Activated CD4-positive, alpha-beta T cell treated with anti-CD3 and anti-CD28 coated beads, Interleukin-2, Interleukin-4, amounts not matched to agents 100 ng/mL and 50 ng/mL, durations not matched to agents 16 hours and 8 hours (primary cell): ENCODE measurements at regions not wholly inside any gene's neighbourhood (a gene's known extent, or its start where the extent isn't known, plus 50 kb on each side); places are given as distances from the start of the nearest gene placed in this dataset.
"Not testable (repeated sequence)": the region's sequence is repeated elsewhere in the genome, so short reads cannot be mapped to it uniquely, and the experiment has no call there.

Source experiments
- DNase-seq: peaks from one replicate; pipeline ENCODE4 v3.0.0-alpha.2; 2020; ENCODE audit warnings: low spot score

DNA sequence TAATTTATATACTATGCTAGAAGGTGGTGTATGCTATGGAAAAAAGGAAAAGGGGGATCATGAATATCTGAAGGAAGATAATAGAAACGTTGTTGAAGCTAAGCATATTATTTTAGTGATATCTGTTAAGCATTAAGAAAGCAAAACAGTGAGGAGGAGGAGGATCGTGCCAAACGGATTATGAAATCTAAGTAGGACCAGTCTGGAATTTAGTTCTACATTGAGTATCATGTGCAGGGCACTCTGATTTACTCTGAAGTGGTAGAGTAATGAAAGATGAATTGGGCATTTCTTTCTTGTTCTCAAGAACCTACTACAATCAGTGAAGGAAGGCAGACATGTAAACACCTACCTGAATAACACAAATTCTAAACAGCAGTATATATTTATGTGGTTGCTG is 195.3 kb downstream of the CYB561 start:
- no peak for DNase-seq

DNA sequence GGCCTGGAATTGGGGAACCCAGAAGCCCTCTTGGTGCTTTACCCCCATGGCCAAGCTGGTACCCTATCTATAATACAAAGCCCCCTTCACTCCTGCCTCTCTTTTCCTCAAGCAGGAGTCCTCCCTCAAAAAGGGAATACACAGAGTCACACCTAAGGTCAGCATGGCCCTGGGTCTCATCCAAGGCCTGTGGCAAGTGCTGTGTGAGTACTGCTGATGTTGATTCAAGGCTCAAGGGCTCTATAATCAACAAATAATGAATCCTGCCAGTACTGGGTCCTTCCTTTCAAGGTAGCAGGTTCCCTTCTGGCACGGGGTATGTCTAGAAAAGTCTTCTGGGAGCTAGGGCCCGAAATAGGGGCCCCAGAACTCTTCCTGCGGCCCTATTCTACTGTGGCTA is 187.3 kb downstream of the CYB561 start:
- no peak for DNase-seq

DNA sequence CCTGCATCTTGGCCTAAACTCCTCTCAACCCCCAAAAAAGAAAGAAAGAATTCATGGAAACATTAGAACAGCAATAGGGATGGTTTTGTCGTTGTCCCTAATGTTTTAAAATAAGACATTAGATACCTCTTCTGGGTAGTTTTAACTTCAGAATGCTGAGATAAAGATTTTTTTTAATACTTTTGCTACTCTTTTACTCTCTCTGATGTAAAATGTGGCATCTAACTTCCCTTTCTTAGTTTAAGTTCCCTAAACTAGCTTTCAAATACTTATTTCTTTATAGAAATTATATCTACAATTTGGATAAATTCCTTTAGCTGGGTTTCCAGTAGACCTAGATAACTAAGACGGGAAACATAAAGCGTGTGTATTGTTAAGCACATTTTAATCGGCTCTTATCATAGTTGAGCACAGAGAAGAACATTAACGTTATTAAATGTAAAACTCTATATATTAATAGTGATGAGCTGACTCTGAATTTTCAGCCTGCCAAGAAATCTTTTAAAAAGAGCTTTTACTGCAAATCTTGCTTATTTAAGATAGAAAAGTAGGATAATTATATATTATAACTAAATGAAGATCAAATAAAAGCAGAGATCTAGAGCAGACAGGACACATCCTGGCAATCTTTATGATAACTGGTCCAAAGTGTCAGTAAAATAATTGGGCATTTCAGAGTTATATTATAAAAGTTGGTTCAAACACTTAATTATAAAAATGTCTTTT is 183.2 kb downstream of the CYB561 start:
- no peak for DNase-seq

DNA sequence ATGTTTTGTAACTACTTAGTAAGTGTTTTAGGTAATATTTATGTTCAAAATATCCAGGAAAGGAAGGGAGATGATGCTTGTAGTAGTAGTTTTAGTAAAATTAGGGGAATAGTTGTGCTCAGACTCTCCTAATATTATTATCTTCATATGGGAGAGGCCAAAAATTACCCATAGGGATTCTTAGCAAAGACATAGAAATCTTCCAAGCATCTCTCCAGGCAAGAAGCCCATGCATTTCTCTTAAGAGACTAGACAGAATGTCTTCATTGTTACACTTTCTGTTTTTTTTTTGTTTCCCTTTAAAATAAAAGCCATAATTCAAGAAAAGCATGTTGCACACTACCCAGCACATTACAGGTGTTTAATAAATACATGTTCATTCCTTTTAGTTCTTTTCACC is 180.6 kb downstream of the CYB561 start:
- no peak for DNase-seq

DNA sequence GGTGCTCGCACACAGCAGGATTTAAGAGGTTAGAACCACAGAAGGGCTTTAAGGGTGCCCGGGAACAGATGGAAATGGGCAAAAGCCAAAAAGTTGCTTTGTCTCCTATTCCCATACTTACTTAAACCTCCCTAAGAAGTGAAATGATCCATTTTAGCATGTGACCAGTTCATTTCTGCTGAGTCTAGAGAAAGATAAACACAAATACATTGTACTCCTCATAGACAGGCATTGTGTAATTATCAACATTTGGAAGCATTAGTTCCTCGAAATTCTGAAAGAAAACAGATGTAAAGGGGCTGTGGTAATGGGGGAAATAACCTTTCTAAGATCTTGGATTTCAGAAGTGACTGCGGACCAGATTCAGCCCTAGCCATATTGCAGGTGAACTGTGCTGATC is 178.3 kb downstream of the CYB561 start:
- no peak for DNase-seq

DNA sequence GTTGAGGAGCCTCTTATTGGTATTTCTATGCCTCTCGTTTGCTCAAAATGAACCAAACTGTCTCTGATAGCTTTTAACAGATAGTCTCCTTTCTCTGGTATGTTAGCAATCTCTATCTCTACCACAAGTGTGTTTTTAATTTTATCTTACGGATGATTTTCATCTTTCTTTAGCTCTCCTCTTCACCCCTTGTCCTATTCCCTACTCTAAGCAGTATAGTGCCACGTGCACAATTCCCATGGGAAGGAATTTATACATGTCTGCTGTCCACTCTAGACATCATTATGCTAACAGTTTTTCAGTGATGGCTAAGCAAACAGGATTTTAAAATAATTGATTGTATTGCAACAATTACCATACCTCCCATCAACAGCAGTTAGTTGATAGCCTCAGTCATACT is 177.3 kb downstream of the CYB561 start:
- no peak for DNase-seq

DNA sequence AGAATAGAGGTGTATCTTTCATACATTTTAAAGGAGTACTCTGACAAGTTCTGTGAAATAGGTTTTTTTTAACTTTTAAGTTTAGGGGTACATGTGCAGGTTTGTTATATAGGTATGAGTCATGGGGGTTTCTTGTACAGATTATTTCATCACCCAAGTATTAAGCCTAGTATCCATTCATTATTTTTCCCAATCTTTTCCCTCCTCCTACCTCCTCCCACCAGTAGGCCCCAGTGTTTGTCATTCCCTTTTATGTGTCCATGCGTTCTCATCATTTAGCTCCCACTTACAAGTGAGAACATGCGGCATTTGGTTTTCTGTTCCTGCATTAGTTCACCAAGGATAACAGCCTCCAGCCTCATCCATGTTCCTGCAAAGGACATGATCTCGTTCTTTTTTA is 175.5 kb downstream of the CYB561 start:
- no peak for DNase-seq

DNA sequence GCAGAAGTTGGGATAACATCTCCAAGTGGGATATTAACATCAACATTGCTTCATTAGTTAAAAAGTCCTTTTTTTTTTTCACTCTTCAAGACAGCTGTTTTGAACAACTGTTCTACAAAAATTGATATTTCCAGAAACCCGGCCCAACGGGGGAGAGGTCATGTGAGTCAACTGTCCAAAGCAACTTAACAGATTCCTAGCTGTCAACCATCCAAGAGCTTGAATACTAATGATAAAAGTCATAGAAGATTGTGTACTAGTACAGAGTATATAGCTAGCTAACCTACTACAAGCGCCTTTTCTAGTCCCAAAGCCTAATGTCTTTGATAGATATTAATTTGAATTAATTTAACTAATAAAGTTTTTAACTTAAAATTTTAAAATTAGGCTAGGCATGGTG is 172.0 kb downstream of the CYB561 start:
- no peak for DNase-seq

DNA sequence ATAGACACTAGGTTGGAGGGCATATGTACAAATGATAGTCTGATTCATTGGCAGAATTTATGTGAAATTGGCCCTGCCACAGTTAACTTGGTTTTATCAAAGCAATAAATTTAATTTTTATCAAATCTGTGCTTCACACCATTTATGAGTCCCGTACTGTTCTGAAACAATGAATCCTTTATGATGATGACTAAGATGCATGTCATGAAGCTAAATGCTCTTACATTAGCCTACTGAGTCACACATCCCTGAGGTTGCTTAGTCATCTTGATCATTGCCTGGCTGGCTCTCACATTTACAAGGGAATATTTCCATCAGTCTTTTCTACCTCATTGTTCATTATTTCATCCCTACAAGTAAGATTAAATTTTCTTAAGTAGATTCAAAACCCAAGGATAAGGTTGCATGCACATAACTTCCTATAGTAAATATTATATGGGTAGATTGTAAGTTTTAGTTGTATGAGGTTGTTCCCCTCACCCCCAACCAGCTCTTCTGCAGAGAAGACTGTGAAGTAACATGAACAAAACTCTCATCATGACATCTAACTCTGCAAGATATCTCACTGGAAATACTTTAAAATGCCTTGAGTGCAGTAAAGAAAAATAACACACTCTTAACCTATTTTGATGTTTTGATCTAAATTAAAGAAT is 170.7 kb downstream of the CYB561 start:
- peak; percentile 59 for DNase-seq

DNA sequence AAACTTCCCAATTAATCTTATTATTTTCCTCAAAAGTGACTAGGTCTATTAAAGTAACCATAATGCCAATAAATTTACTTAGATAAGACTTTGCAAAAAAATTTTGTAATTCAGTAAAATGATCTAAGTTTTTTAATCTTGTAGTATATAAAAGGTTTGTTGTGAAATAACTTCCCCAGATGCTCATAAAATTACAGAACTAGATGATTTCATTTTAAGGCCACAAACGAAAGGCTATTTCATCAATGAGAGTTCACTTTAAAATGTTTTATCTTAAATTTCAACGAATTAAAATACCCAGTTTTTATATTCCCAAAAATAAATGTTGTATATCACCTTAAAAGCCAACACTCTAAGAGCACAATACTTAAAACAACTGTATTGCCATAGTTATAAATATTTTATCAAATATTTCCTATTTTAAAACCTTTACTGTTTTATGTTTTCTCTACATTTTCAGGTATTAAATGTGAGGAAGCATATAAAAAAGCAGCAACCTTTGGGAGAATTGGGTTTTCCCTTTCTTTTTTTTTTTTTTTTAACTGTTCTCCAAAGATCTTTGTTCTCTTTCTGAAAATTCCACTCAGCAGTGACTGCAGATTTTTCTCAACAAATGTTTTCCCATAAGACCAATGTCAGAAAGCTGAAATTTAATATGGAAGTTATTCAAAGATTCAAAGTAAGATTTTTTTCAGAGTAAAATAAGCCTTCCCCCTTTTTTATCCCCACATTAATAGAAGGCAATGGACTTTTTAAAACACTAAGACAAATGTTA is 169.9 kb downstream of the CYB561 start:
- no peak for DNase-seq

DNA sequence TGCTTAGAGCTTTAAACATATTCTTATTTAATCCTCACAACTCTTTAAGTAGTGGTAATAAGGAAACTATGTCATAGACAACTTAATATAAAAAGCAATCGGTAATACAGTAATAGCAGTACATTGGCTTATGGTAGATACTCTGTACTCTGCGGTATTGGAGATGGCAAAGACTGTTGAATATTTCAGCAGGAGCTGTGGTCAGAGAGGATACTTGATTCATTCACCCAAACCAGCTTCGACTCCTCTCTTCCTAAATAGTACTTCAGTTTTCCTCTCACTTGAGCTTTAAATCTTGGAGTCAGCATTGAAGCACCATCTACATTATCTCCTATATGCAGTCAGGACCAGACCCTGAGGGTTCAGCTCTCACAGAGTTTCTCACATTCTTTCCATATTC is 169.3 kb downstream of the CYB561 start:
- no peak for DNase-seq

DNA sequence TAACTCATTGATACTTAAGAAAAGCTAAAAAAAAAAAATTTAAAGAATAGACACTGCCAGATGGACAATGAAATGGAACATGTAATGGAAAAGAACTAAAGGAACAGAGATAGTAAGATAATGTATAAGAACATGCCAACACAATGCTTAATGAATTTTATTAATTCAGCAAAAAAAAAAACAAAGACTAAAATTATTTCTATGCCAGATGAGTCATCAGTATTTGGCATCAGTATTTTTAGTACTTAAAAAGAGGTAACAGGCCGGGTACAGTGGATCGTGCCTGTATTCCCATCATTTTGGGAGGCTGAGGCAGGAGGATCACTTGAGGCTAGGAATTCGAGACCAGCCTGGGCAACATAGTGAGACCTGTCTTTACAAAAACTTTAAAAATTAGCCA is 168.5 kb downstream of the CYB561 start:
- DNase-seq, result no peak

DNA sequence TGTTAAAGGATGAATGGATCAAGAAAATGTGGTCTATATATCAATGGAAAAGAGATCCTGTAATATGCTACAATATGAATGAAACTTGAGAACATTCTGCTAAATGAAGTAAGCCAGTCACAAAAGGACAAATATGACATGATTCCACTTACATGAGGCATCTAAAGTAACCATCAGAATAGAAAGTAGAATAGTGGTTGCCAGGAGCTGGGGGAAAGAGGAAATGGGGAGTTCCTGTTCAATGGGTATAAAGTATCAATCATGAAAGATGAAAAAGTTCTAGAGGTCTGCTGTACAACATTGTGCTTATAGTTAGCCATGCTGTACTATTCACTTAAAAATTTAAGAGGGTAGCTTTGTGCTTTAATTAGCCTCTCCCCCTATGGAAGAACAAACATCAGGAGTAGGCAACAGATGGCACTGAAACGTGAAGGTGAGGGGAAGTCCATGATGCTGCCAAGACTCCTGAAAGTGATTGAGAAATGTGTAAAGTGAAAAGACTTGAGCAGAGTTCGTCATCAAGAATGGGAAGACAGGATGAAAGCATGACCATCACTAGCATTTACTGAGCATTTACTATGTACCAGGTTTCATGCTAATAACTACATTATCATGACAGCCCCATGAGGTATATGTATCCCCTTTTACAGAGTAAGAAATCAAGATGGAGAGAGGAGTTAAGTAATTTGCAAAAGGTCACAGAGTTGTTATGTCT is 167.2 kb downstream of the CYB561 start:
- no peak for DNase-seq

DNA sequence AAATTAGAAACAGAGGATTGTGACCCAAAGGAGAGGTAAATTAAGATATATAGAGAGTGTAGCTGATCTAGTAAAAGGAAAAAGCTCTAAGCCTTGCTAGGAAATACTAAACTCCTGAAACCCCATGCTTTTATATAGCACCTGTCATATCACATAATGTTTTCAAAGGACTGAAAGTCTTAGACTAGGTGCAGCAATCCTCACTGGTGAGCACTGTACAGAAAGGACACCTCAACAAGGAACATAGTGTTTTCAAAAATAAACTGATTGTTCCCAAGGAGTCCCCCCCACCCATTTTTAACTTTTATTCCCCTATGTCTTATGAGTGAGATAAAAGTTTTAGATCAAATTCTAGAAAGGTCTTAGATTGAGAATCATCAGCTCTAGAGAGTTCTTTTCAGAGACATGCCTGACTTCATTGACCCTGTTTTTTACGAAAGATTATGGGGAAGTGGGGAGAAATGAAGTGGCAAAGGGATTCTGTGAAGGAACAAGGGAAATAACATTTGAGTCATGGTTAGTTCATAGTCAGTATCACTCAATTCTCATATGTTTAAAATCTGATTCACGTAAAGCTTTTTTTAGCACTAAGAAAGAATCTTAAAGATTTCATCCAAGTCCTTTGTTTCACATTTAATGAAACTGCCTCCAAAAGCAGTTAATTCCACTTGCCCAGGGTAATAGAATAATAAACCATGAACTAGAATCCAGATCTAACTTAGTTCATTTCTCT is 166.4 kb downstream of the CYB561 start:
- peak; percentile 24 for DNase-seq

DNA sequence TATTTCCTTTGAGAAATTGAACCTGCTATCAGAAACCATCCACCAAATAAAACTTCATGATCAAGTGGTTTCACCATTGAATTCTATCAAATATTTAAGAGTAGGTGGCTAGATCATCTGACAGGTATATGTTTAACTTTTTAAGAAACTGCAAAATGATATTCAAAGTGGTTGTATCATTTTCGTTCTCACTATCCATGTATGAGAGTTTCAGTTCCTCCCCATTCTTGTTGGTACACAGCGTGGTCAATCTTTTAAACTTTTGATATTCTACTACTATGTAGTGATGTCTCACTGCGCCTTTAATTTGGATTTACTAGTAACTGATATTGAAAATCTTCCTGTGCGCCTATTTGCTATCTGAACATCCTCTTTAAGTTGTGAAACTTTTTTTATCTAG is 163.7 kb downstream of the CYB561 start:
- DNase-seq, result no peak

DNA sequence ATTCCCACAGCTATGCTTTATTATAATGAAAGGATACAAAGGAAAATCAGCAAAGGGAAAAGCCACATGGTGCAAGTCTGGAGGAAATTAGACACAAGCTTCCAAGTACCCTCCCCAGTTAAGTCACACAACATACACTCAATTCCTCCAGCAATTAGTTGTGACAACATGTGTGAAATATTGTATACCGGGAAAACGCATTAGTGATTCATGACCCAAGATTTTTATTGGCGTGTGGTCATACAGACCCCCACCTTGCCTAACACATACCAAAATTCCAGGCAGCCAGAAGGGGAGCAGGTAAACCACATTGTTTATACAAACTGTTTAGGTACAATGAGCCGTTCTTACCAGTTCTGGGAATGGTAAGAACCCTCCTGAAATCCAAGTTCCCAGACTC is 160.6 kb downstream of the CYB561 start:
- DNase-seq, result no peak

DNA sequence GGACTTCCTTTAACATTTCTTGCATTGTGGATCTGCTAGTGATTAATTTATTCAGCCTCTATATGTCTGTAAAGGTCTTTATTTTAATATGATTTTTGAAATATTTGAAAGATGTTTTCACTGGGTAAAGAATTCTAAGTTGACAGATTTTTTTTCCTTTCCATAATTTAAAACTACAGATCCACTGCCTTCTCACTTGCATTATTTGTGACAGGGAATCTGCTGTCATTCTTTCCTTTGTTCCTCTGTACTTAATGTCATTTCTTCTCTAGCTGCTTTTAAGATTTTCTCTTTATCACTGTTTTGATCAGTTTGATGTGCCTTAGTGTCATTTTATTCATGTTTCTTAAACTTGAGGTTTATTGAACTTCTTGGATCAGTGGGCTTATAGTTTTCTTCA is 159.9 kb downstream of the CYB561 start:
- DNase-seq, result no peak

DNA sequence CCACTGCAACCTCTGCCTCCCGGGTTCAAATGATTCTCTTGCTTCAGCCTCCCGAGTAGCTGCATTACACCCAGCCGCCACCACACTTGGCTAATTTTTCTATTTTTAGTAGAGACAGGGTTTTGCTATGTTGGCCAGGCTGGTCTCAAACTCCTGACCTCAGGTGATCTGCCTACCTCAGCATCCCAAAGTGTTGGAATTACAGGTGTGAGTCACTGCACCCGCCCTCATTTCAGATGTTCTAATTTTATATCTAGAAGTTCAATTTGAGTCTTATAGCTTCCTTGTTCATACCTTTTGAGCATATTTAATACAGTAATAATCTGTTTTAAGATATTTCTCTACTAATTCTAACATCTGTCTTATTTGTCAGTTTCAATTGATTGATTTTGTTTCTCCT is 159.1 kb downstream of the CYB561 start:
- not testable (repeated sequence) for DNase-seq

DNA sequence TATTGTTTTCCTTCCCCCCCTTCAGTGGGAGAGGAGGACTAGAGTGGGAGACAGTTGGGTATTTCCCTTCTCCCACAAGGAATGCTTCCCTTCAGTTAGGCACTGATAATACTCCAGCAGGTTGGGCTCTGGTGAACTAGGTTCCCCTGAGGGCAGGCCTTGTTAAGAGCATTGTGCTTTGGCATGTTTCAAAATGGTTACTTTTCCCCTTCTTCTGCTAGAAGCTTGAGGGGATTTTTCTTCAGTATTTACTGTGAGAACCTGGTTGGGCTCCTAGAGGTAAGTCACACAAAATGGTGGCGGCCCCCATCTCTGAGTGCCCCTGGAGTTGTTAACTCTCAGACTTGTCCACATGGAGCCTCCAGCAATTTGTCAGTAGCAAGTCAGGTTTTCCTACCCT is 156.2 kb downstream of the CYB561 start:
- no peak for DNase-seq

DNA sequence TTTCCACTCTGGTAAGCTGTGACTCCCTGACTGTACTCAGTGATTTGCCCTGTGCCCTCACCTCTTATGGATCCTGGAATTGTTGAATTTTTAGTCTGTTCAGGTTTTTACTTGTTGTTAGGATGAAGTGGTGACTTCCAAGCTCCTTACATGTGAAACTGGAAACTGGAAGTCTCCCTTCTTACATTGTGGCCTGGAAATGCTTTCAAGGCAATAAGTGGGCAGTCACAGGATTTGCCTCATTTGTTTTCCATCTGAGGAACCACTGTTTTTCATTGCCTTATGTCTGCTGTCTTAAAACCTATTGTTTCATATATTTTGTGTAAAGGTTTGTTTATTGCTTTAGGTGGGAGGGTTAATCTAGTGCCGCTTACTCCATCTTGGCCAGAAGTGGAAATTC is 155.8 kb downstream of the CYB561 start:
- DNase-seq, result no peak

DNA sequence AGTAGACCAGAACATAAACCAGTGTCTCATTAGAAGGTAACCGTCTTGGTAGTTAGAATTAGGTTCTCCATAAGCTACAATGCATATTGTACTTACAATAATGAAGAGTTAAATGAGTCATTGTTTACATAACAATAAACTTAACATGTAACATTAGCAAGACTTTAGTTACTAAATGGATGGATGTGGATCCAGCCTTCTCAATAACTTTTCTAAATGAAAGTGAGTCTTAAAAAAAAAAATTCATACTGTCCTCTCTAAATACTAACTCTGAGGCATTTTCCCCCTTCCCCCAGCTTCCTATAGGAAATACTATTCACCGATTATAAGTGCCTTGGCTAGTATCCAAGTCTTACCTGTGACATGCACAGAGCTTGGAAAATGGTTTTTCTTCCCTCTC is 155.3 kb downstream of the CYB561 start:
- no peak for DNase-seq

DNA sequence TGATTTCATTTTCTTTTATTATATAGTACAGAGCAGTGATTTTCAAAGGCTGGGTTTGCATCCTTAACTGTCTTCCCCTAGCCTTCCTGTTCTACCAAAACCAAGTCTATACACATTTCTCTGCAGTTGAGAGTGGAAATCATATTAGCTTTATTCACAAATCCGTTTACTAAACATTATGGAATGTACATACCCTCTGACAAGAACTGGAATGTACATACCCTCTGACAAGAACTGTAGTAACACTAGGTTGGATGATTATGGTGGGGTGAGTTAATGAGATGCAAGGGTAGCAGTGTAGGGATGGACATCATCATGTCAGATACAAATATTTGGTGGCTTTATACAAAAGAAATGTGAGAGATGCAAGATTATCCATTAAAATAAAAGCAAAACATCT is 154.8 kb downstream of the CYB561 start:
- no peak for DNase-seq
